ENCODE measurements at regions not wholly inside any gene's neighbourhood (a gene's known extent, or its start where the extent isn't known, plus 50 kb on each side); places are given as distances from the start of the nearest gene placed in this dataset.

DNA sequence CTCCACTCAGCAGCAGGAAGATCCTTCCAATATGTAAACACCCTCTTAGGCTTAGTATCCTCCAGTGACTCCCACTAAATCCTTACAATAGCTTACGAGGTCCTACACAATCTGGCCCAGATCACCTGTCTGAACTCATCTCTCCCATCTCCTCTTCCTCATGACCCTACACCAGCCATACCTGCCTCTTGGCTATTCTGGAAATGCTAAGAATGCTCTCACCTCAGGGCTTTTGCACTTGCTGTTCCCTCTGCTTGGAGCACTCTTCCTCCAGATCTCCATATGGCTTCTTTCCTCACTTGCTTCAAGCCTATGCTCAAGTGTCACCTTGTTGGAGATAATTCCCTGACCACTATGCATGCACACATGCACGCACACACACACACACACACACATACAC is 50.8 kb upstream of the FRMD4A start:
- no peak for TF ChIP-seq CTCF (IDR thresholded peaks at IDR 0.05)
- no peak for TF ChIP-seq EZH2 (IDR thresholded peaks at IDR 0.05; ENCODE audit: borderline replicate concordance, insufficient read depth, low read depth, low read length, poor library complexity, severe bottlenecking)

Data from B cell (primary cell).